NCI-H1105 treated with DMSO at 0.1 percent for 48 hours (cell line): ENCODE measurements at regions not wholly inside any gene's neighbourhood (a gene's known extent, or its start where the extent isn't known, plus 50 kb on each side); places are given as distances from the start of the nearest gene placed in this dataset.
A peak's percentile ranks its signal among the peaks of the same experiment; 100 is the strongest.
"Not testable (repeated sequence)": the region's sequence is repeated elsewhere in the genome, so short reads cannot be mapped to it uniquely, and the experiment has no call there.

ENCODE experiments used
- DNase-seq: peaks from one replicate; lab custom pipeline; 2025; lab: John Stamatoyannopoulos, UW

DNA sequence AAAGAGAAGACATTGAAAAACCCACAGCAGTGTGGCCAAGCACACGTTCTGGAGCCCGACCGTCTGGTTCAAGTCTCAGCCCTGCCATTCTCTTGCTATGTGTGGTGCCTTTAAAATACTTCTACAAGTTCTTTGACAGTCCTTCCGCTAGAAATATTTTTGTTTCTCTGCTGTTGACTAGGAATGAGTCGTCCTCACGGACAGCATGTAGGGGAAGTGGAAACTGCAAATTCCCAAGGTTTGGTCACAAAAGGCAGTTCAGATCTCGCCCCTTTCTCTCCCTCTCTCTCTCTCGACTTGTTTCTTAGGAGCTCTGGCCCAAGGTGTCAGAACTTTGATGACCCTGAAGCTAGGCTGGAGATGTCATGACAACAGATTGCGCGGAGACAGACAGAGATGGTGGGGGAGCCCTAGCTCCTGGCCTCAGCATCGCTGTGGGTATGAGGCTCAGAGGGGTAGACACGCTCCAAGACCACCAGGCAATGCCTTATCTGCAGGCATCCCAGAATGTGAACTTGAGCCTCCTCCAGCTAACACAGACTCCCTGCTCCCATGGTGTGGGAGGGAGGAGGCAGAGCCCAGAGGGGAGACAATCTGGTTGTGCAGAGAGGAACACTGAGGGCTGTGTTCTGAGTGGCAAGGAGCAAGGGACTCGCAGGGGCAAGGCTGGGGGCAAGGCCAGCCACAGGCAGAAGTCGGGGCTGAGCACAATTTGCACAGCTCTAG, 368.9 kb upstream of the SULF2 start:
- DNase-seq, result no peak

DNA sequence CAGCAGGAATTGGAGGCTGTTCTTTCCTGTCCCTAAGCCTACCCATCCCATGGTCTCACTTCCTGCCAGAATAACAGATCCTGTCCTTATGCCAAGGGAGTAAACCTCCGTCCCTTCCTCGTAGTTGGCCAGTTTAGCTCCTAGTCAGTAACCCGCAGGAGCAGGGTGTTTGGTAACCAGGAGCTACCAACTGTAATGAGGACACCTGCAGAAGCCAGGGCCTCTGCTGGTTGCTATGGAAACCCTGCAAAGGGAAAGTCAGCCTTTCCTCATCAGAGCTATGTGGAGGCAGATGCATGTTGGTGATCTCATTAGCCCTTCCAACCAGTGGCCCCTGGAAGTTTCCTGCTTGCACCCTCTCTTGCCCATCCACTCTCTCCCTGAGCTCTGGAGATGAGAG, 368.2 kb upstream of the SULF2 start:
- peak; percentile 83 for DNase-seq

DNA sequence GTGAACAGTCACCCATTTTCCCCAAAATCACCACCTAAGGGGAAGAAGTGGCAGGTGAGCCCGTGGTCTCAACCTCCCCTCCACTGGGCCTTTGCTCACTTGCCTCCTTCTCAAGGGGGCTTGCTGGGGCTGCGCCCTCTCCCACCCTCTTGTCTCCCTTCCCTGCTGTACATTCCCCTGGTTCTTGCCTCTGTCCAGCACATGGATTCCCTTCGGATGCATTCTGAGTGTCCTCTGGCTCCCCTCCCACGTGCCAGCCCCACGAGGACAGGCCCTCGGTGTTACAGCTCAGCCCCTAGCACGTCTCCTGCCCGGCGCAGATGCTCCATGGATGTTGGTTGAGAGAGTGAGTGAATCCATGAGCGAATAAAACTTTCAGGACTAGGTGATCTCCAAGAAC, 367.8 kb upstream of the SULF2 start:
- no peak for DNase-seq

DNA sequence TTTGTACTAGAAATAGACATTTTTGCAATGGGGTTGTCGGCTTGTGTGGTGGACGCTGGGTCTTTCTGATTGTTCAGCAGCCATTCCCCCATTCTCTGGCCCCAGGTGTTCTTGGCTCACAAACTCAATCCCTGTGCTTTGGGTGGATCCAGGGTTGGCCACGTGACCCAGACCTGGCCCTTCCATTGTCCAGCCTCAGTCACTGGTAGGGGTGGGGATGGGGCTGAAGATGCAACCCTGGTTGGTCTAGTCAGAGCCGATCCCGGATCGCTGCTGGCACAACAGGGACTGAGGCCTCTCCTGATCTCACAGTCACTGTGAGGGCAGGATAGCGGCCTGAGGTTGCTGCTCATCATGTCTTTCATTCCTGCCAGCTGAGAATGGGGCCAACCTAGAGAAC, 365.3 kb upstream of the SULF2 start:
- DNase-seq, result no peak

DNA sequence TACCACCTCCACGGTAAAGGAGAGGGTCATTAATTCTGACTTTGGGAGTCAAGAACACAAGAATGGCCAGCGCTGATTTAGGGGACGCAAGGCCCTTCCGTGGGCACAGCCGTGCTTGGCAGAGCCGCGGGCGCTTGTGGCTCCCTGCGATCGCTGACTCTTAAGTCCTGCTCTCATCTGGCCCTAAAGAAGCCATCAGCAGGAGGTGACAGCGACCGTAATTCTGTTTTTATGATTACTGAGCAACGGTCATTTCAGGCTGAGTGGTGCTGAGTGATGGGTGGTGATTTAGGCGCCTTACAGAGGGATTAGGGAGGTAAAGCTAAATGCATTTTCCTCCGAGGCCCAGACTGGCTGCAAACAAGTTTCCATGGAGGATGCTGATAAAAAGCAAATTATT, 364.6 kb upstream of the SULF2 start:
- no peak for DNase-seq

DNA sequence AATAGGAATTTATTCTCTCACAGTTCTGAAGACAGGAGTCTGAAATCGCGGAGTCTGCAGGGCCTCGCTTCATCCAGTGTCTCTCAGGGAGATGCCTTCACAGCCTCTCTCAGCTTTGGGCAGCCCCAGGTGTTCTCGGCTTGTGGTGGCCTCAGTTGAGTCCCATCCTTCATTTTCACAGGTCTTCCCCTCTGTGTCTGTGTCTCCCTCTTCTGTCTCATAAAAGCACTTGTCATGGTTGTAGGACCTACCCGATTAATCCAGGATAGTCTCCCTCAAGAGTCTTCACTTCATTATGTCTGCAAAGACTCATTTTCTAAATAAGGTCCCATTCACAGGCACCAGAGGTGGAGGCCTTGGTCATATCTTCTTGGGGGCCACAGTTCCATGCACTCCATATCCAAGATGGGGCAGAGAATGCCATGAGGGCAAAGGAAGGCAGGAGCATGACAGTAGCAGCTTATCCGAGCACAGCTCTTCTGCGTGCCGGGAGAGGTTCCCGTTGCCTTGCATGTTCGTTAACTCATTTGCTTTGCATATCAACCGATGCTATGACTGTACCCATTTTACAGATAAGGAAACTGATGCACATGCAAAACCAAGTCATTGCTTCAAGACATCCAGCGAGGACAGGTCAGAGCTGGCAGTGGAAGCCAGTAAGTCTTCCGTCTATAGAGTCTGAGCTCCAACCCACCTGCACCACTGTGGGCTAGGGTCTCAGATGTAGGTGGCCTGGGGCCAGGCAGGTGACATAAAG, 363.8 kb upstream of the SULF2 start:
- no peak for DNase-seq

DNA sequence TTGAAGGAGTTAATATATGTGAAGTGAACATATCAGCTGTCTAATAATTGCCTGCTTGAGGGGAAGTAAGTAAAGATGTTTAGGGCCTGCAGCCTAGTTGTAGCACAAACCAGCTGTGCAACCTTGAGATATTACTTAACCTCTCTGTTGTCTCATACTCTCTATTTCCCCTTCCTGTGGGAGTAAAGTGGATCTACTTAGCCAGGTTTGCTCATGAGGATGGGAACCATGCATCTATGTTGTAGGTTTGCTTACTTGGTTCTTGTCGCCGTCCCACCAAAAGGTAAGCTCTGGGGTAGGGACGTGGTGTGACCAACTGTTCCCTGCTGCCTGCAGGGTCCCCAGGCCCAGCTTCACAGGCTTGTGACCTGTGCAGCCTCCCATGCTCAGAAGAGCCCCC, 362.7 kb upstream of the SULF2 start:
- no peak for DNase-seq

DNA sequence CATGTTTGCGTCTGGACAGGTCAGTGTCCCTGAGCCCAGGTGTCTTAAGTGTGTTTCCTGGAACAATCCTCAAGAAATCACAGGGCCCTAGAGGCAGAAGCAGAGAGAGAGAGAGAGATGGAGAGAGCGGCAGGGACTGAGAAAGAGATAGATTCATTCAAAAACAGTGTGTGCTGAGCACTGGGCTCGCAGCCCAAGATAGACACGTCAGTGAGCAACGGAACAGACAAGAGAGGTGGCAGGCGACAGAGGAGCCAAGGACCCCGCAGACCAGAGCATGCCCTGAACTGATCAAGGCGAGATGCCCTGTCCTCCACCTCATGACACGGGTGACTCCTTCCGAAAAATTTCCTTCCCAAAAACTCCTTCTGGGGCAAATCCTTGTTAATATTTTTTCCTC, 362.0 kb upstream of the SULF2 start:
- DNase-seq, result no peak

DNA sequence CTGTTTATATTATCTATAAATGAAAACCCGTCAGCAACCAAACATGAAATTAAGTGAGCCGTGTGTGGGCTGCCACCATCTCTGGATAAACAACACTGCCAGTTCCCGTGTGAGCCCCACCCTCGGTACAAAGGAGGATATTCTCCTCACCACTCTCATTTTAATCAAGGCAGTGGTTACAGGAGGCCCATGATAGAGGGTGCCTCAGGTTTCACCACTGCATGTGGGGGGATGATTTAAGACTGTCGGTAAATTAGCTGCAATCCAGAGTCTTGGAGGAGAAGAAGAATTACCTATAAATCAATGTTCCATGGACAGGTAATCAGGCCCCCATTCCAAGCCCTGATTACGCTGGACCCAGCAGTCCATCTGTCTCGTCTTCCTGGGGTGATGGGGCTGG, 361.6 kb upstream of the SULF2 start:
- no peak for DNase-seq

DNA sequence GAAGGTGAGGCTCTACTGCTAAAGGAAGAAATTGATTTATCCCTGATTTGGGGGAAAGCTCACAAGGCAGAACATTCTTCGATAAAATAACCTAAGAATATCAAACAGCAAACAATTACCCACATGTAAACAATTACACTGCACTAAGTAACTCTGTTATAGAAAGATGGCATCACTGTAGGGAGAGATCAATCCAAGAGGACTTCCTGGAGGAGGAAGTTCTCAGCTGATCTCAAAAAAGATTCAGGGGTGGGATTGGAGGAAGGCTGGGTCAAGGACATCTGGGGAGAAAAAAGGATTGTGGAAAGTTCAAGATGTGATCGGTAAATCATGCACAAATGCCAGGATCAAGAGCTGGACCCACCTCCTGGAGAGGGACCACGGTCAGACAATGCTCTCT, 361.0 kb upstream of the SULF2 start:
- DNase-seq, result no peak

DNA sequence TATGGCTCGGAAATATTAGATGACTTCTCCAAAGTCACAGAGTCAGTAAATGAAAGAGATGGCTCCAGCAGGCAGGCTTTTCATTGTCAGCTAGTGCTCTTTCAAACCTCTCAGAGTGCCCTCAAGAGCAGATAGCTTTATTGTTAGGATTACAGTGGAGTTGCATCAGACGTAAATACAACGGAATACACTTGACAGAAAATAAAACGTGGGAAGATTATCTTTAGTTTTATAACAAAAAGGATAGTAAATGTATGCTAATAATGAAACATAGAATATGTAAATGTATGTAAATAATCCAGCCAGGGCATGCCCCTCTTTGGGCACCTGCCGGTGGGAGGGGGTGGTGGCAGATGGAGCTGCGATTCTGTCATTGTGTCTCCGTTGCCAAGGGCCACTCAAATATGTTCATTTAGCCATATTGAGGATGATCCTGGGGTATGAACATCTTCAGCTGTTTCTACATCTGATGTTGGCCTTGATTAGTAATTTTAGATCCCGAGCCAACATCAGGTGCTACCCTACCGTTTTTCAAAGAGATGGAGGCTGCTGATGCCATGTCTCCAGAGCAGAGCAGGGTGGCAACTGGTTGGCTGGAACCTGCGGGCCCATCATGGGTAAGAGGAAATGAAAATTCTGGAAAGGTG, 358.3 kb upstream of the SULF2 start:
- DNase-seq, result peak; percentile 18

DNA sequence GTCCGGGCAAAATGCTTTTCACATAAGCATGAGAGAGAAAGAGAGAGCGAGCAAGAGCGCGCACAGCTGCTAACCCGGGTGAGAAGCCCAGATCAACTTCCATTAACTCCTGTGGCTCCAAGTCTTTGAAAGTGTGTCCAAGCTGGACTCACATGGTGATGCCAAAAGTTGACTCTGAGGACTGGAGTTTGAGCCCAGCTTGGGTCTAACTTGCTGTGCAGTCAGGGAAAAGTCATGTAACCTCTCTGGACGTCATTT, 357.2 kb upstream of the SULF2 start:
- DNase-seq, result peak; percentile 71

DNA sequence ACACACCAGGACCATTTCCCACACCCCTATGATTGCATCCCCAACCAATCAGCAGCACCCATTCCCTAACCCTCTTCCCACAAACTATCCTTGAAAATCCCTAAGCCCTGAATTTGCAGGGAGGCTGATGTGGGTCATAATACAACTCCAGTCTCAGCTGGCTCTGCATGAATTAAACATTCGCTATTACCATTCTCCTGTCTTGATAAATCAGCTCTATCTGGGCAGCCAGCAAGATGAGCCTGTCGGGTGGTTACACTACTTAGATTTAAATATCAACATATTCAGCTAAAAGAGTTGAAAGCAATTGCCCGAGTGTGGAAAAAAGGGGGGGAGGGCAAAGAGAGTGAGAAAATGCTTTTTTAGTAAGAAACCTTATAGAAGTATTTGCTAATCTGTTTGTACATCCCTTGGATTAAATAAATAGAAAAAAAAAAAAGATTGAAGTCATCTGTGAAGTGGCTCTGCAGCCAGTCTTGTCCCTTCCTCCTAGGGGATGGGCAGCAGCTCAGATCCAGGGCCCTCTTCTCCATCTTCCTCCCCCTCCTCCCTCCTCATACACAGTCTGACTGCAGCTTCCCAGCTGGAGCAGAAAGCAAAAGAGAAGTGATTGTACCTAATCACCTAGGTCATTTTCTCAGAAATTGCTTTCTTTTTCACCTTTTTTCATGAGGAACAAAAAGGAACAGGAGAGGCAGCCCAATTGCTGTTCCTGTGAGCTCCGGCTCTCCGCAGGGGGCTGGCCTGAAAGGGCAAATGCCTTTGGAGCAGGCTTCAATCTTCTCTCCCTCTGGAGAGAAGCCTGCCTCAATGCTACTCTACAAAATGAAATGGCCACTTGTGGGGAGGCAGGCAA, 356.6 kb upstream of the SULF2 start:
- DNase-seq, result no peak

DNA sequence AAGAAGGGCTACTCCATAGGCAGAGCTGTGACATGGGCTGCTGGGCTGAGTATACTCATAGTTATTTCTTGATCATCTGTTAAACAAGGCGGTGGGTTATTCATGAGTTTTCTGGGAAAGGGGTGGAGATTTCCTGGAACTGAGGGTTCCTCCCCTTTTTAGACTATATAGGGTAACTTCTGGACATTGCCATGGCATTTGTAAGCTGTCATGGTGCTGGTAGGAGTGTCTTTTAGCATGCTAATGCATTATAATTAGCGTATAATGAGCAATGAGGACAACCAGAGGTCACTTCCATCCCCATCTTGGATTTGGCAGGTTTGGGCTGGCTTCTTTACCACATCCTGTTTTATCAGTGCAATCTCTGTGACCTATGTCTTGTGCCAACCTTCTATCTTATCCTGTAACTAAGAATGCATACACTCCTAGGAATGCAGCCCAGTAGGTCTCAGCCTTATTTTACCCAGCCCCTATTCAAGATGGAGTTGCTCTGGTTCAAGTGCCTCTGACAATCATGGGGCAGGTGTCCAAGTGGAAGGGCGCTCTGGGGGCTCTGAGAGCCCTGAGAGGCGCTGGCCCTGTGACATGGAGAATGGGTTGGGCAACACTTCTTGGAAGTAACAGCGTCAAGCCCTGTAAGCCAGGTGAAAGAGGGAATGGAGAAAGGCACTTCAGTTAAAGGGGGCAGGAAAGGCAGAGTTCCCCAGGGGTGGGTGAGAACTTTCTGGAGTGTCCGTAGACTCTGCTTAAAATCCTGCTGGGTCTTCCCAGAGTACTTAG, 354.2 kb upstream of the SULF2 start:
- DNase-seq, result no peak

DNA sequence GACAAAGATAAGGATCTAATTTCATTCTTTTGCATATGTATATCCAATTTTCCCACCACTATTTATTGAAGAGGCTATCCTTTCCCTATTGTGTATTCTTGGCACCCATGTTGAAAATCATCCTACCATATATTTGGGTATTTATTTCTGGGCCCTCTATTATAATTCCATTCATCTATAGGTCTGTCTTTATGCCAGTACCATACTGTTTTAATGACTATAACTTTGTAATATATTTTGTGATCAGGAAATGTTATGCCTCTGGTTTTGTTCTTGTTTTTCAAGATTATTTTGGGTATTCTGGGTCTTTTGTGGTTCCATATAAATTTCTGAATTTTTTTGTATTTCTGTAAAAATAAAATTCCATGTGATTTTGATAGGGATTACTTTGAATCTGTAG, 347.6 kb upstream of the SULF2 start:
- DNase-seq, result no peak

DNA sequence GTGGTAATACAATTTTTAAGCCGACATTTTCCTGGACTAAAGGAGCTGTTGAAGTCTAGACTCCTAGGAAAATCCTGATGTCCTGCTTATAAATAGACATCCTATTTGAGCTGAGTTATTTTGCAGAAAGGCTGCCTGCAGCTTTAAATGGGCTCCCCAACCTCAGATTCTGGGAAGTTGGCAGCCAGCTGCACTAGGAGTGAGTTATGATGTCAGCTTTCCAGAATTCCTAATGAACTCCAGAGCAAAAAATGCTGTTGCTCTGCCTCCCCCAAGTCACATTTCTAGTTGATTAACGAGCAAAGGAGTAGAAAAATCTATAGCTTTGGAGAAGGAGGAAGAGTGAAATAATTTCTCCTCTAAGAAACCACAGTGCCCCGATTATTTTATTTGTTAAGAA, 346.3 kb upstream of the SULF2 start:
- no peak for DNase-seq

DNA sequence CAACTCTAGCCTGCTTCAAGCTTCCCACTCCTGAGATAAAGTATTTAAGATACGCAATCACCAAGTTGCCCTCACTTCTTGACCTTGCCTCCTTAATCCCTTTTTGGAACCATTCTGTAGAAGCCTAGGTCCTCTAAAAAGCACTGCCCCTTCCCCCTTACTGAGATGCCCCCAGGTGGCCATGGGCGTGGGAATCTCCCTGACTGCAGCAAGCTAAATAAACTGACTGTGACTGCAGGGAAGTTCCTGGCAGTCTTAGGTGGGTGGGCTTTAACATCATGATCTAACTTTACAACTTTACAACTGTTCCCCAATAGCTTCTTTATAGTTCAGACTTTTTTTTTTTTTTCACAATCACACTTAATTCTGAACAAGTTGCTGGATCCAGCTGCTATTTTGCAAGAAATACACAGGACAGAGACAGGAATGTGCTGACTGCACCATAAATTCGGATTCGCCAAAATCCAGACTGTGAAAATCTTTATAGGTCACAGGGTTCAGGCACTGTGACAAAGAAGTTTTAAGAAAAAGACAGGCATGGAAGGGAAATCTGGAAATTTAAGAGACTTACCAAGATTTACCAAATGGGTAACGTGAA, 344.2 kb upstream of the SULF2 start:
- no peak for DNase-seq

DNA sequence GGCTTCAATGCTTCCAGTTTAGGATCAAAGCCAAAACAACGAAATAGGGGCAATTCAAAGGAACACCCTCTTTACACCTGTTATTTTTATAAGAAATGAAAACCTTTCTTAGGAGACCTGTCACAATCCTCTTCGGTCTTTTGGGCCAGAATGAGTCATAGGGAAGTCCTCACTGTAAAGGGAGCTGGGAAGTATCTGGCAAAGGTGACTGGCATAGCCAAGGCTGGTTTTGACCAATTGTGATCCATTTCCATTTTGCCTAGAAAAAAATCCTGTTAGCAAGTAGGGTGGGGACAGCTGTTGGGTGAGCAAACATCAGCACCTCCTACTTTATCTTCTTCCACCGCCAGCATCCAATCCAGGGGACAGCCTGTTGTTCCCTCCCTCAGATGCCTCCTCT, 343.2 kb upstream of the SULF2 start:
- DNase-seq, result no peak

DNA sequence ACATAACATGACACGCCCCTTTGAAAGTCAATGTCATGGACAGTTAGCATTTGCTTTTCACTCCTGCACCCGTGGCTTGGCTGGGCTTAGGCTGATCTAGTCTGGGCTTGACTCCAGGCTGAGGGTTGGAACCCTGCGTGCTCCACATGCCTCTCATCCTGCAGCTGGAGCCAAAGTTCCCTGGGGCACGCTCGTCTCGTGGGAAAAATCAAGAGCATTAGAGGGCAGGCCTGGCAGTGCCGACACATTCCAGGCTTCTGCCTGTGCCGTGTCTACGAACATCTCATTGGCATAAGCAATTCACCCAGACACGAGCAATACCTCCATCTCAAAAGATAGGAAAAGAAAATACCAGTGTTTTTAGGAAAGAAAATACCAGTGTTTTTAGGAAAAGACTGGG, 342.7 kb upstream of the SULF2 start:
- peak; percentile 16 for DNase-seq

DNA sequence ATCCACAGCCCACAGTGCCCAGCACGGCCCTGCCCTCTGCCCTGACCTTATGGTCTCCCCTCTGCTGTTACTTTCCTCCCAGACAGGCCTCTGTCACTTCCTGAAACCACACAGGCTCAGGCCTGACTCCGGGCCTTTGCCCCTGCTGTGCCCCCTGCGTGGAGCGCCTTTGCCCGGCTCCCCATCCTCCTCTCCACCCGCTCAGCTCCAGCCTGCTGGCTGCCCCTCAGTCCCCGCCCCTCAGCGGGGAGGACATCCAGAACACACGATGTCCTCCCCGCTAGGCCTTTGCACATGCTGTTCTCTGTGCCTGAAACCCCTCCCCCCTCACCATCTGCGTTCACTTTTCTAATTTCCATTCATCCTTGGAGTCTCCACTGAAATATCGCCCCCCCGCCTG, 341.9 kb upstream of the SULF2 start:
- DNase-seq, result not testable (repeated sequence)

DNA sequence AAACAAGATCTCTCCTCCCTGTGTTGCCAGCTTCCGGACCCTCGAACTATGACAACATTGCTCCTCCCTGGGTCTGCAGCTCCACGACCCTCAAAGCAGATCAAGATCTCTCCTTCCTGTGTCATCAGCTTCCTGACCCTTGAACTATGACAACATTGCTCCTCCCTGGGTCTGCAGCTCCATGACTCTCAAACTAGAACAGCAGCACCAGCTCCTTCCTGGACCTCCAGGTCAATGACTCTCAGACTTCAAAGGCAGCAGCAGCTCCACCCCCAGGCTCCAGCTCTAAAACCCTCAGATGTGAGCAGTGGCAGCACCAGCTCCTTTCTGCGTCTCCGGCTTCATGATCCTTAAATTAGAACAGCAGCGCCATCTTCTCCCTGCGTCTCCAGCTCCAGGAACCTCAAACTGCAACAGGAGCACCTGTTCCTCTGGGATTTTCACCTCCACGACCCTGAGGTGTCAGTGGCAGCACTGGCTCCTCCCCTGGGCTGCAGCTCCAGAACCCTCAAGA, 341.0 kb upstream of the SULF2 start:
- DNase-seq, result no peak
